IPS-NIHi11 (cell line): ENCODE measurements at regions not wholly inside any gene's neighbourhood (a gene's known extent, or its start where the extent isn't known, plus 50 kb on each side); places are given as distances from the start of the nearest gene placed in this dataset.
"Not testable (repeated sequence)": the region's sequence is repeated elsewhere in the genome, so short reads cannot be mapped to it uniquely, and the experiment has no call there.

Source experiments
- DNase-seq: peaks from one replicate; pipeline ENCODE4 v3.0.0; 2012; ENCODE audit warnings: mixed read lengths, low spot score

GRCh38 chr4:95898226-95898625 lies 58.3 kb downstream of the PDHA2 start:
- no peak for DNase-seq

DNA sequence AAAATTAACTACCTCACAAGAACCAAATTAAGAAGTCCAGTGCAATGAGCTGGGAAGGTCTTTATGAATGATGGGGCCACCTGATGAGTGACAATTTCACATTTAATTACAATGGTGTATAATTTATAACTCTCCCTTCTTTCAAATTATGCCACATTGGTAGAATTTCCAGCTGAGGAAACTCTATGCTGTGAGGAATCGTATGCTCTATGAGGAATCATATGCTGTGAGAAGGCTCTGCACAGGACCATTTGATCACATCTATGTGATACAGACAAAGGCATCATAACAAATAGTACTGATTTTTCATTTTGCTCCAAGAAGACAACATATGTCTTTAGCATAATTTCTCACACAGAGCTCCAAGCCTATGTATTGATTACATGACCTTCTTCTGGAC lies 69.3 kb downstream of the PDHA2 start:
- DNase-seq, result no peak

GRCh38 chr4:95910749-95911148 lies 70.9 kb downstream of the PDHA2 start:
- no peak for DNase-seq

DNA sequence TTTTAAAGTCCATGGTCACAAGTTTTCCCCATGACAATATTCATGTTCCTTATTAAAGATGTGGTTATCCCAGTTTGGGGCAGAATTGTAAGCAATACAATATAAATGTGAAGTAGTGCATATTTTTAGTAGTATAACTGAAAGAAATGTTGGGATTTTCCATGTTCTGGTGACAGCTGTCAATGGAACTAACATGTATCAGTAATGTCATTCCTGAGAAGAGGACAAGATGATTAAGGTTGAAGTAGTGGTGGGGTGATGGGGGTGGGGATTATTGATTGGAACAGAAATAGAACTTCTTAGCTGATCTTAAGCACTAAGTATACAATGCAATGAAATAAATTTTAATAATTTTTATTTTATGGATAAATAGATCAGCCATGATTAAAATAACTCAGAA lies 81.6 kb downstream of the PDHA2 start:
- DNase-seq, result no peak

- DNase-seq, result no peak
Measured at GRCh38 chr4:95929448-95930064, 89.7 kb downstream of the PDHA2 start.

DNA sequence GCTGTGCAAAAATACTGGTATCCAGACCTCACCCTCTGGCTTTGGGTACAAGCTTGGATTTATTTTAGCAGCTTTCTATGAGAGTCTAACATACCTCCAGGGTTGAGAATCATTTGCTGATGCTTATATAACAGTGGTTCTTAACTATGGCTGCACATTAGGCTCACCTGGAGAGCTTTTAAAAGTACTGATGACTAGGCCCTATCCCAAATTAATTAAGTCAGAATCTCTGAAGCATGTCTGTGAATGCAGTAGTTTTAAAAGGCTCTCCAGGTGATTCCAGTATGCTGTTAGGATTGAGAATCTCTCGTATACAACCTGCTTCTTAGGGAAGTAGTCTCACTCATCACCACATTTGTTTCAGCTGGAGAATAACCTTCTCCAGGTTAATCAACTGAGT lies 99.2 kb downstream of the PDHA2 start:
- no peak for DNase-seq

DNA sequence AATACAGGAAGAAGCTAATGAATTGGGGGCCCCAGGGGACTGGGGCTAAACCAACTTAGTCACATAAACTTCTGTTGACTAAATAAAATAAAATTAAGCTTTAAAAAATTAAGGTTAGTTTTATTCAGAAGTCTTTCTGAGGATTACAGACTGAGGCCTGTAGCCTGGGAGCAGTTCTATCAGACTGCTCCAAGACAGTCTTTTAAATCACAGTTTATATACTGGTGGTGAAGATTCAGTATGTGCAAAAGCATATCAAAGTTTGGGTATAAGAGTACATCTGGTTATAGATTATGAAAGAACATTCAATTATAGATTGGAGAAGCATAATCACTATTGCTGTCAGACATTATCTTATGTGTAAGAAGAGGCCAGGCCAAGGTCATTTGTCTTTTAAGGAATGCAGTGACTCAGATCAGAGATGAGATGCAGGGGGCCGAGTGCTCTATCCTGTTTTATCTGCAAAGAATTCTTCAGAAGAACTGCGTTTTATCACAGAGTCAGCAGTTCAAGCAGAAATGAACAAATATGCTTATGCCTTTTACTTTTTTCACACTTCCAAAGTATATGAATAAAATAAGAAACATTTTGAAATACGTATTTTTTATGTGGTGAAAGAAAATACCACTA lies 109.4 kb downstream of the PDHA2 start:
- no peak for DNase-seq

DNA sequence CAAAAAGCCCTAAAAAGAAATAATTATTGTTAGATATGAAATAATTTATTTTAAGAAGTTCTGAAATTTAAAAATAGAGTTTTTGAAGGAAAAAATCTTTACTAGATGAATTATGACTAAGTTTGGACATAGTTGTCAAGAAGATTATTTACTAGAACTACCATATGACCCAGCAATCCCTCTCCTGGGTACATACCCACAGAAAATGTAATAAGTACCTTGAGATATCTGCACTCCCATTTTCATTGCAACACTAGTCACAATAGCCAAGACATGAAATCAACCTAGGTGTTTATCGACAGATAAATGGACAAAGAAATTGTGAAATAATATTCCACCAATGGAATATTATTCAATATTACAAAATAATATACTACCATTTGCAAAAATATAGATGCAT lies 109.9 kb downstream of the PDHA2 start:
- DNase-seq, result no peak

- DNase-seq, result not testable (repeated sequence)
Measured at GRCh38 chr4:95952538-95952937, 112.6 kb downstream of the PDHA2 start.

DNA sequence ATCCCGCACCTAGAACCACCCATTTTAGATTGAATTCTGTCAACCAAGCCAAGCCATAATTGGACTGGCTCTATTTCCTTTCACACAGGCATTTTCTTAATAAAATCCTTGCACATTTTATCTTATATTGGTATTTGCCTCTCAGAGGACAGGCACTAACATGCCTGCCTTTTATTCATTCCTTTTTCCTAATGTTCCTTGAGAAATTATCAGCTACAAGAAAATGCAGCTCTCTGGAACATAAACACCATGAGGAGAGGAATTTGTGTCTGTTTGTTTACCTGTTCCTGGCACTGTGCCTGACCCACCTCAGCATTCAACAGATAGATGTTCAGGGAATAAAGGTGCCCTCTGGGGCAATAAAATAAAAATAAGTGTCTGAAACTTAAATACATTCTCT lies 116.2 kb downstream of the PDHA2 start:
- DNase-seq, result no peak

DNA sequence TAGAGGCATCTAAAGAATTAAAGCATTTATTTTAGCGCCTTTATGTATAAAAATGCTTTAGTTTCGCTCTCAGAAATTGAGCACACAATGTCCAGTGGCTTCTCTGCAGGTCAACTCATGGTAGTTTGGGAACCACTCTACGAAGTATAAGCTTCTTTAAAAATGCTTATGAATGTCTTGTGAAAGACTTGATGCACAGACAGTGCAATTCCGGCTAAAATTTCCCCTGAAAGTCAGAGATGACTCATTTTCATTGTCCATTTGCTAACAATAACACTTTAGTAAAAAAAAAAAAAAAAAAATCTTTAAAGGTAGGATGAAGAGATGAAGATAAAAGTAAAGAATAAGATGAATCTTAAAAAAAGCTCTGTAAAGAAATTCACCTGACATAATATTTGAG lies 117.2 kb downstream of the PDHA2 start:
- DNase-seq, result no peak

GRCh38 chr4:95957759-95958158 lies 117.9 kb downstream of the PDHA2 start:
- DNase-seq, result no peak

DNA sequence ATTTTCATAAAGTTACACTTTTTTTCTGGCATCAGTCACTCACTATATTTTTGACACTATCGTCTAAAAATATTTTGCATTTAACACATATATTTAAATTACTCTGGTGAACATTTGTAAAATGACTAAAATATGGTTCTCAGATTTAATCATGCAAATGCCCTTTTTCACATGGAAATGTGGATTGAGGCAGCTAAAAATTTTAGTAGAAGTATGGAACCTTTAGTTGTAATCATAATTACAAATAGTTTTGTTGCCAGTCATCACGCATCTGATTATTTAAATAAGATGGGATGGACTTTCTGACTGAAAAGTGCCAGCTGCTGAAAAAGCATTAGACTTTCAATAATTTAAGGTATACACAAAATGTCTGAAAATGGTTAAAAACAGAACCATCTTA lies 119.3 kb downstream of the PDHA2 start:
- DNase-seq, result no peak

GRCh38 chr4:95959633-95960032 lies 119.7 kb downstream of the PDHA2 start:
- DNase-seq, result no peak

DNA sequence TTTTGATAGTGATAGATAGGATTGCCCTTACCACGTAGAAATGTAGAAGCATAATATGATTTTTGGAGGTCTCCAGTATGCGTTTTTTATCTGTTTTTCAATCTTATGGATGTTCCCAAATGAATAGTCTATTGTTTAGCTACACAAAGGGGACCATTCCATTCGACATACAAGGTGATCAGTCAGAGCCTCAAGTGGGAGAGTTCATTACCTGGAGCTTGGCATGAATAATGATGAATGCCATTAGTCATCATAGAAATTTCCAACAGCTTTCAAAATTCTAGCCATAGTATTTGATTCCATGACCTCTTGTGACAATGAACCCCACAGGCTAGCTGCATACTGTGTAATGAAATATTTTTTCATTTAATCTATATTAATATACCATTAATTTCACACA lies 123.6 kb downstream of the PDHA2 start:
- no peak for DNase-seq

- DNase-seq, result no peak
Measured at GRCh38 chr4:95979961-95980876, 140.3 kb downstream of the PDHA2 start.

GRCh38 chr4:95980877-95981360 lies 141.0 kb downstream of the PDHA2 start:
- no peak for DNase-seq

GRCh38 chr4:95981591-95981990 lies 141.7 kb downstream of the PDHA2 start:
- DNase-seq, result no peak

- no peak for DNase-seq
Measured at GRCh38 chr4:95982516-95982915, 142.6 kb downstream of the PDHA2 start.

GRCh38 chr4:95984081-95984480 lies 144.2 kb downstream of the PDHA2 start:
- no peak for DNase-seq

DNA sequence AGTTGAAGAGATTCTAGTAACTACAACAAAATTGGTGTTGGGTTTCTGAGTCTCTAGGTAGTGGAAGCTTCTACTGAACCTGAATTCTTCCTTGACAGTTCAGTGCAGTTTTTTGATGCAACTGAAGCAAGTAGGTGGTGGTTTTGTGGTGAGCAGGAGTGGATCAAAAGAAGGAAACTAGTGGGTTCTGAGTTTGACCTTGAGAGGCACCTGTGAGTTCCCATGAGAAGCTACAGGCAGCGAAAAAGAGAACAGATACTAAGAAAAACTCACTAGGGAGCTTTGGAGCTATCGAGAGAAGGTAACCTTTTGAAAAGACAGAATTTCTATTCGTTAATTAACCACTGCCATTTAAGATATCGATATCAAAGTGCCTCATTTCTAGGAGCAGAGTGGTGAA lies 145.2 kb downstream of the PDHA2 start:
- DNase-seq, result no peak

DNA sequence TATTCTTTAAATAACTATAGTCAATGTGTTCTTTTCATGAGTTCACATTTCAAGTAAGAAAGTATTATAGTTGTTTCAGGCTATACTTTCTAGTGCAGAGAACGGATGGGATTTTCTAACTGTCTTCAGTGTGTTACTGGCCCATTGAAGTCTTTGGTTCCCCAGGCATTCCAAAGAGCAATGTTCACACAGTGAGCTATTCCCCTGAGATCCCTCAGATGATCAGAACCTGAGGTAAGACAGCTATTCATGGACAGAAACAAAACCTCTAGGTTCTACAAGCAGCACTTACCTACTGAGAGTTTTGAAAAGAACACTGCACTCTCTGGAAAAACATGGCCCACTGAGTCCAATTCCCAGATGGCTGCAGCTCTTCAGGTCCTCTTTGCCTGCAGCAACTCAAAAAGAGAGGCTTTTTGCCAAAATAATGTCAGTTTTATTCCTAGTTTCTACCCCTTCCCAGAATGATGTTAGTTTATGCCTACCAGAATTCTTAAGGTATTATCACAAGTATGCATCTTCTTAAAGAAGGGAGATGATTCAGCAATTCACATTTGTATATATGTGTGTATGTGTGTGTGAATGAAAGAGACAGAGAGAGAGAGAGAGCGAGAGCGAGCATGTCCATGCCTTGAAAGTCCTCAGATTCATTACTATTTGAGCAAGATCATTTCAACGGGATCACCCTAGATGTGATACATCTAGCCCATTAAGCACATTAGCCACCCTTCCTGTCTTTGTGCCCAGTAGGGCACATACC lies 146.1 kb downstream of the PDHA2 start:
- no peak for DNase-seq
